Duodenal mucosa (tissue), 2 donors: ENCODE measurements at regions not wholly inside any gene's neighbourhood (a gene's known extent, or its start where the extent isn't known, plus 50 kb on each side); places are given as distances from the start of the nearest gene placed in this dataset.
"Not testable (repeated sequence)": the region's sequence is repeated elsewhere in the genome, so short reads cannot be mapped to it uniquely, and the experiment has no call there.

Experiments used
- H3K27ac ChIP-seq: one replicate; pipeline ENCODE4 v1.7.0; 2013; ENCODE audit warnings: low read depth, low read length
- H3K27me3 ChIP-seq, 2 donors: one replicate each; pipeline ENCODE4 v1.7.0; 2013; ENCODE audit warnings: low read length in 2 of 2, control low read depth in 1 of 2; ENCODE audit not compliant: insufficient read depth in 2 of 2, control insufficient read depth in 1 of 2
- H3K36me3 ChIP-seq, 2 donors: one replicate each; pipeline ENCODE4 v1.7.0; 2013; ENCODE audit warnings: low read length in 2 of 2, control low read depth in 1 of 2; ENCODE audit not compliant: insufficient read depth in 2 of 2, control insufficient read depth in 1 of 2
- H3K4me1 ChIP-seq, 2 donors: one replicate each; pipeline ENCODE4 v1.7.0; 2013; ENCODE audit warnings: low read length in 2 of 2, control low read depth in 1 of 2; ENCODE audit not compliant: insufficient read depth in 2 of 2, control insufficient read depth in 1 of 2
- H3K4me3 ChIP-seq, 2 donors: one replicate each; pipeline ENCODE4 v1.7.0; 2013; ENCODE audit warnings: low read length in 2 of 2, low read depth in 1 of 2
- H3K9ac ChIP-seq, 2 donors: one replicate each; pipeline ENCODE4 v1.7.0; 2013; ENCODE audit warnings: low read length in 2 of 2, low read depth in 1 of 2
- H3K9me3 ChIP-seq, 2 donors: one replicate each; pipeline ENCODE4 v1.7.0; 2013; ENCODE audit warnings: low read length in 2 of 2, control low read depth in 1 of 2; ENCODE audit not compliant: control insufficient read depth in 1 of 2

DNA sequence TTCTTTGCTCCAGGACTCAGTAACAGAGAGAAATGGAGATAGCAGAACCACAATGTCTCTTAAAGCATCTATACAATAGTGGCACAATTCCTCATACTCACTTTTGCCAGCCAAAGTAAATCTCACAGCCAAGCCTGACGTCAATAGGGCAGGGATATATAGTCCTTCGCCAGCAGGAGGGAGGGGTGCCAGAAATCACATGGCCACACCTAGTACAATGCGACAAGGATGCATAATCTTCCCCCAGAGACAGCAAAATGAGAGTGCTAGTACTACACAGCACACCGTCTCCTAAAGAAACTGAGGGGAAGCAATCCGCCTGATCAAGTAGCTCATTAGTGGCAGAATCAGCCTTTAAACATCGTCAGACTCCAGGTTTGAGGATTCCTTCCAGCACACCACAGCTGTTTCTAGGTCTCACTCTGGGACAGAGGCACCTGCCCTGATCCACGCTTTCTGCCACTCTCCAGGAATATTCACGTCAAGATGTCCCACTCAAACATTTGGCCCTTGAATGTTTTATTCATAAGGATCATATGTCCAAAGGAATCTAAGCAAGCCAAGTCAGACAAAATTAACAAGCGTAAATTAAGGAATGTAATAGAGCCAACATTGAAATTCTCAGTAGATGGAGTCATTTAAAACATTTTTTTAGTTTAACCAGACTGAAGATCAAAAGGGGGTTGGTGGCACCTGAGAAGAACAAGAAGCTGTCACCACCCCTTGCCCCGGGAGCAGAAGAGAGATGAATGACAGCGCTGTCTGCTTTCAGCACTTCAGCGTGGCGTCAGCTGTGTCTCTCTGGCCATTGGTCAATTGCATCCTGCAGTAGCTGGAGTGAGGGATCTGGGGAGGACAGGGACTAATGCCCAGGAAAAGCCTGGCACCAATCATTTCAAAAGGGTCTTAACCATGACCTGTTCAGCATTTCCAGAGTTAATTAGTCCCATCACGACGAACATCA, 63.5 kb upstream of the SERP2 start:
- Histone ChIP-seq H3K4me1 (peaks cover 5 to 34% of the 10 kb centered on the region in 2 donors), H3K9me3 (no peaks in the 10 kb centered on the region), H3K27ac (no peak overlapping the region)

DNA sequence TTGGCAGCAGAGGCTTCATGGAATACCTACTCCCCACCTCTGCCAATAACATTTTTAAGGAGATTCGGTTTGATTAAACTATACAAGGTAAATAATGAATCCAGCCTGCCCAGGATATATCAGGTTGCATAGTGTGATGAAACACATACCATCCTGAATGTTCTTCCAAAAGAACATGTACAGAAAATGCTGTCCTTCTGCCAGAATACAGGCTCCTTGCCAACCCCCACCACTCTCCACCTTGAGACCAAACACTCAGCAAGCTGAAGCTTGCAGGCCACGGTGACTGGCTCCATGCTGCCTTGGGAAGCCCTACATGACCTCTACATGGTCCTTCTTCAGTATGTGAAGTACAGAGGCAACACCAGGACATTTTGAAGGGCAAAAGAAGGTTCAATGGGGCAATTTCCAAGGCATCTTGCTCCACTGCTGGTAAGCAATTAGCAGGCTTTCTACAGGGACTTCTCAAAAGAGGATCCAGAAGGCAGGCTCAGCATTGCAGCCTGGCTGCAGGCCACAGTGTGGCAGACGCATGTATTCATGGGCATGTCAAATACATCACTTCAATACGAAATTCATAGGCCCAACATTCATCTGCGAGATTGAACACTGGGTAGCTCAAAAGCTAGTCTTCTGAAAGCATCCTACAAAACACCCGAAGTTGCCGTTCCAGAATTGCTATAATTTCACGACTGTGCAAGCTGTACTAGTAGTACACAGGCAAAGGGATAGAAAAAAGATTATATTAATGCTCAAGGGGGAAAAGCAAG, 62.4 kb upstream of the SERP2 start:
- Histone ChIP-seq H3K27ac (no peak overlapping the region), H3K4me1 (peaks cover 5 to 28% of the 10 kb centered on the region in 2 donors), H3K9ac (no peak overlapping the region), H3K4me3 (no peak overlapping the region), H3K9me3 (no peaks in the 10 kb centered on the region), H3K27me3 (no peaks in the 10 kb centered on the region), H3K36me3 (no peaks in the 10 kb centered on the region)

More for the DNA sequence above, 63.5 kb upstream of the SERP2 start:
- Histone ChIP-seq H3K27me3 (no peaks in the 10 kb centered on the region), H3K9ac (no peak overlapping the region), H3K4me3 (no peak overlapping the region), H3K36me3 (no peaks in the 10 kb centered on the region)

DNA sequence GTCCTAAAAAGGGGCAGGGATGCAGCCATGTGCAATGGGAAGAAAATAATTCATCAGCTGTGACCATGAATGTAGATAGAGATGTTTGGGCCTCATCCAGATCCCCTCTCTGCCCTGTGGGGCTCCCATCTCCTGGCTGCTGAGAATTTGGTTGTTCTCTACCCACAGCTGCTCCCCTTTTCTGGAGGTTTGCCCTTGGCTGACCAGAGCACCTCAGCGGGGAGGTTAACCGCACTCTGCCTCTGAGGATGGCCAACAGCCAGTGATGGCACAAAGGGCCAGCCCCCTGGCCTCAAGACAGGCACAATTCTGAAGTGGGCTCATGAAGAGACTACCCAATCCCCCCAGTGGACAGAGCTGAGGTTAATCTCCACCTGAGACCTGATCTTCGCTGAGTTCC, 61.5 kb upstream of the SERP2 start:
- H3K27me3 ChIP-seq: no peaks in the 10 kb centered on the region
- H3K9me3 ChIP-seq: no peaks in the 10 kb centered on the region
- no peaks in the 10 kb centered on the region for H3K36me3 ChIP-seq
- no peak overlapping the region for H3K9ac ChIP-seq
- peaks cover 0 to 20% of the 10 kb centered on the region in 2 donors for H3K4me1 ChIP-seq
- no peak overlapping the region for H3K27ac ChIP-seq
- H3K4me3 ChIP-seq: no peak overlapping the region

DNA sequence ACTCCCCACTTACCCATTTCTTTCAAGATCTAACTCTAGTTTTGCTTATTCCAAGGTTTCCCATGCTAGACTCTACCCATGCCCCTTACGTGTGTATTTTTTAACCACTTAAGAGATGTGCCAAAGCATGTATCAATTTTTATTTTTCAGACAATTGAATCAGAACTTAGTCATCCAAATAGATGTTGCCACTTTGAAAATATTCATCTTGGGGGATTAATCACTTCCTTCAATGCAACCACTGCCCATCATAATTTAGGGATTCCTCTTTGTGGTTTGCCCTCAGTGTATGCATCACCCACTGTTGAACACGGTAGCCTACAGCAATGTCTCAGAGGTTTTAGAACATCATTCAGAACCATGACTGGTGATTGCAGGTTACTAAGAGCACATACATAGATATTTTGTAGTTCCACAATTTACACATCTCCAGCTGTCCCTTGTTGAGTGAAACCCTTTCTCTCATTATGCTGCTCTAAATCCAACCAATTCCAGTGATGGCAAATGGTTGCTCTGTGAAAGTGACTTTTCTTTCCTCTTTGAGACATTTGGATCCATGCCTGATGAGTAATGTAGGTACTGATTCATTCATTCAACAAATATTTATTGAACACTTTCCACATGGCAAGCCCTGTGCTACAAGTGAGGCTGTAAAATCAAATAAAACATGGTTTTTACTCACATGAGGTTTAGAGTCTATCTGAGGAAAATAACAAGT, 60.6 kb upstream of the SERP2 start:
- H3K27ac ChIP-seq: no peak overlapping the region
- H3K36me3 ChIP-seq: no peaks in the 10 kb centered on the region
- no peak overlapping the region for H3K9ac ChIP-seq
- no peaks in the 10 kb centered on the region for H3K27me3 ChIP-seq
- no peaks in the 10 kb centered on the region for H3K9me3 ChIP-seq
- H3K4me1 ChIP-seq: peaks cover 0 to 20% of the 10 kb centered on the region in 2 donors
- no peak overlapping the region for H3K4me3 ChIP-seq

DNA sequence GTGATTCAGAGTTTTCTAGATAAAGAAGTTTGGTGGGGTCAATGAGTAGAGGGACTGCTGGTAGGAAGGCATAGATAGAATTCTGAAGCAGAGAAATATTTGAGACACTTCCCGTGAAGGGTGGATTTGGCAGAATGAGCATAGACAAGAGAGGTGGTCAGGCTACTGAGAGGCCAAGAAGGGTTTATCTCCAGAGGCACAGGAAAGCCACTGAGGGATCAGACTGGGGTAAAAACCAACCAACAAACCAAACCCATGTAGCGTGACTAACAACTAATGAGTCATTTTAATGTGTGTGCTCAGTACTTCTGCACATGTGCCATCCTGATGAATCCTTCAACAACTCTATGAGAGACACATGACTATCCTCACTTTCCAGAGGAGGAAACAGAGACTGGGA, 60.0 kb upstream of the SERP2 start:
- no peak overlapping the region for H3K27ac ChIP-seq
- no peak overlapping the region for H3K9ac ChIP-seq
- H3K9me3 ChIP-seq: no peaks in the 10 kb centered on the region
- H3K4me1 ChIP-seq: peaks cover 0 to 20% of the 10 kb centered on the region in 2 donors
- H3K27me3 ChIP-seq: no peaks in the 10 kb centered on the region
- H3K36me3 ChIP-seq: no peaks in the 10 kb centered on the region
- H3K4me3 ChIP-seq: no peak overlapping the region

DNA sequence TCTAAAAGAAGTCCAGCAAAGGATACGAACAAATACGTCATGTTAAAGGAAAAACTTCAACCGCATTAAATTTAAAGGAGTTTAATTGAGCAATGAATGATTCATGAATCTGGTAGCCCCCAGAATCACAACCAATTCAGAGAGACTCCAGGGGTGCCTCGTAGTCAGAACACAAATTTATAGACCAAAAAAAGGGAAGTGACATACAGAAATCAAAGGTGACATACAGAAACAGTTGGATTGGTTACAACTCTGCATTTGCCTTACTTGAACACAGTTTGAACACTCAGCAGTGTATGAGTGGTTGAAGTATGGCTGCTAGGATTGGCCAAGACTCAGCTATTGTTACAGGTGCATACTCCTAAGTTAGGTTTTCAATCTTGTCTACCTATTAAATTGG, 59.5 kb upstream of the SERP2 start:
- not testable (repeated sequence) for H3K9me3 ChIP-seq, H3K4me3 ChIP-seq, H3K27ac ChIP-seq, H3K36me3 ChIP-seq, H3K27me3 ChIP-seq, H3K9ac ChIP-seq
- H3K4me1 ChIP-seq: peaks cover 0 to 20% of the 10 kb centered on the region in 2 donors

DNA sequence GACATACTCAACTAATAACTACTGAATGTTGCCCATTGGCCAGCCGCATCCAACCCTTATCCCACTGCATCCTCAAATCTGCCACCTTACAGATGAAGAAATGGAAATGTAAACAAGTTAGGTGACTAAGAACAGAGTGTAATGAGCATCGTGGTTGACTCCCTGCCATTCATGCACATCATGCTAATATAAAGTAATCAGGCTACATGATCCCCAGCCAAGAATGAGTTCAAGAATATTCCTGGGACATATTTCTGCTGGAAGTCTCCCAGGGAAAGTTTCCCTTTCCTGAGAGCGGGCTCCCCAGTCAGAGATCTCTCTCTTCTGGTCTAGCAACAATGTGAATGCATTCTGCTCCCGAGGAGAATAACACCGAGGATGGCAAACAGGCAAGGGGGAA, 55.9 kb upstream of the SERP2 start:
- Histone ChIP-seq H3K9ac (no peak overlapping the region), H3K4me1 (peaks cover 0 to 9% of the 10 kb centered on the region in 2 donors), H3K4me3 (no peak overlapping the region), H3K27me3 (no peaks in the 10 kb centered on the region), H3K9me3 (no peaks in the 10 kb centered on the region), H3K27ac (no peak overlapping the region), H3K36me3 (no peaks in the 10 kb centered on the region)

DNA sequence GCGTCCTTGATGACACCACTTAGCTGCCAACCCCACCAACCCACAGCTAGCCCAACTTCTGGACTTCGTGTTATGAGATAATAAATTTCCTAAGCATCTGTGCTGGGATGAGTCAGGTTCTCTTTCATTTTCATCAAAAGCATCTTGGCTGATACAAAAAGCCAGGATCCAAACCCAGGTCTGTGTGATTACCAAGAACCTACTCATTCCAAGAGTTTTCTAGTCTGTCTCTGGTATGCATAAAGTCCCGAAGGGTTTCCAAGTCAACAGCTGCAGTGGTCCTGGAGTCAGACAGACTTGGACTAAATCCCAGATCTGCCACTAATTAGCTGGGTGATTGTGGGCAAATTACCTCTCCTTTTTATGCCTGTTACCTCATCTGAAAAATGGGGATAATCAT, 55.5 kb upstream of the SERP2 start:
- H3K9me3 ChIP-seq: no peaks in the 10 kb centered on the region
- H3K27me3 ChIP-seq: no peaks in the 10 kb centered on the region
- no peaks in the 10 kb centered on the region for H3K36me3 ChIP-seq
- no peak overlapping the region for H3K27ac ChIP-seq
- H3K4me3 ChIP-seq: no peak overlapping the region
- H3K9ac ChIP-seq: no peak overlapping the region
- peaks cover 0 to 6% of the 10 kb centered on the region in 2 donors for H3K4me1 ChIP-seq

DNA sequence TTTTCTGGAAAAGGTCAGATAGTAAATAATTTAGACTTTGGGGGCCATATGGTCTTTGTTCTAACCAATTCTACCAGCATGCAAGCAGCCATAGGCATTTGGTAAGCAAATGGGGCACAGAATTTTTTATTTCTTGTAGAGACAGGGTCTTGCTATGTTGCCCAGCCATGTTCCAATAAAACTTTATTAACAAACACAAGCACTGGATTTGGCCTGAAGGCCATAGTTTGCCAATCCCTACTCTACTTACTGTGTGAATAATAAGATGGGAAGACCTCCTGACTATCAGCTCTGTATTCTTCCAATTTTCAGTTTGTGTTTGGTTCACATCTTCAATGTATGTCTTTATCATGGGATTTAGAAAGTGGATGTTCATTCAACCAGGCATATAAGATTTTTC, 53.0 kb upstream of the SERP2 start:
- no peak overlapping the region for H3K9ac ChIP-seq
- no peak overlapping the region for H3K27ac ChIP-seq
- no peaks in the 10 kb centered on the region for H3K27me3 ChIP-seq
- H3K4me1 ChIP-seq: no peaks in the 10 kb centered on the region
- no peaks in the 10 kb centered on the region for H3K9me3 ChIP-seq
- no peak overlapping the region for H3K4me3 ChIP-seq
- H3K36me3 ChIP-seq: no peaks in the 10 kb centered on the region

DNA sequence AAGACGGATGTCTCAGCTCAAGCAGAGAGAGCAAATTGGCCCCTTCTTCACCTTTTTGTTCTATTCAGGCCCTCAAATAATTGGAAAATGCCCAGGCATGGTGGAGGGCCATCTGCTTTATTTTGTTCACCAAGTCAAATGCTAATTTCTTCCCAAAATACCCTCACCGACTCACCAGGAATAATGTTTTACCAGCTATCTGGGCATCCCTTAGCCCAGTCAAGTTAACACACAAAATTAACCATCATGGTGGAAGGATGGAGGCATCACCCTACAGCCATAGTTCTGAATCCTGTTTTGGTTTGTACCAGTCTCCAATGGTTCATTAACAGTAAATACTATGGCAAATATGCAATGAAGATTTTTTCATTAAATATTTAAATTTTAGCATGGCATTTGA, 51.7 kb upstream of the SERP2 start:
- Histone ChIP-seq H3K27ac (no peak overlapping the region), H3K4me1 (no peaks in the 10 kb centered on the region), H3K27me3 (no peaks in the 10 kb centered on the region), H3K9me3 (no peaks in the 10 kb centered on the region), H3K9ac (no peak overlapping the region), H3K36me3 (no peaks in the 10 kb centered on the region), H3K4me3 (no peak overlapping the region)
